Immature natural killer cell (primary cell): ENCODE measurements at regions not wholly inside any gene's neighbourhood (a gene's known extent, or its start where the extent isn't known, plus 50 kb on each side); places are given as distances from the start of the nearest gene placed in this dataset.

Experiments
- DNase-seq, 3 donors: peaks; one replicate each; pipeline ENCODE4 v3.0.0; 2022; ENCODE audit warnings: mixed read lengths in 1 of 3
- H3K27ac Mint-ChIP-seq, 6 donors: one replicate each; pipeline ENCODE4 v1.8.0; 2020; ENCODE audit warnings: mixed read lengths in 6 of 6, mild to moderate bottlenecking in 5 of 6, inconsistent platforms in 4 of 6, moderate library complexity in 3 of 6
- H3K27me3 Mint-ChIP-seq, 3 donors: one replicate each; pipeline ENCODE4 v1.8.0; 2020 to 2021; ENCODE audit warnings: low read depth in 3 of 3, mild to moderate bottlenecking in 3 of 3, mixed read lengths in 3 of 3, moderate library complexity in 3 of 3, inconsistent platforms in 1 of 3
- H3K36me3 Mint-ChIP-seq, 3 donors: one replicate each; pipeline ENCODE4 v1.8.0; 2020; ENCODE audit warnings: mixed read lengths in 3 of 3, inconsistent platforms in 2 of 3, mild to moderate bottlenecking in 2 of 3
- H3K4me1 Mint-ChIP-seq, 2 donors: one replicate each; pipeline ENCODE4 v1.8.0; 2020; ENCODE audit warnings: inconsistent platforms in 2 of 2, mild to moderate bottlenecking in 2 of 2, mixed read lengths in 2 of 2, moderate library complexity in 1 of 2
- H3K4me3 Mint-ChIP-seq, 5 donors: one replicate each; pipeline ENCODE4 v1.8.0; 2020; ENCODE audit warnings: mild to moderate bottlenecking in 5 of 5, mixed read lengths in 5 of 5, inconsistent platforms in 3 of 5, moderate library complexity in 3 of 5
- H3K9me3 Mint-ChIP-seq, 6 donors: one replicate each; pipeline ENCODE4 v1.8.0; 2020; ENCODE audit warnings: mild to moderate bottlenecking in 6 of 6, mixed read lengths in 6 of 6, inconsistent platforms in 4 of 6, moderate library complexity in 3 of 6

GRCh38 chr7:133132906-133133305, 51.0 kb upstream of the CHCHD3 start:
- H3K27ac Mint-ChIP-seq = no peak overlapping the region
- H3K4me3 Mint-ChIP-seq = no peak overlapping the region
- DNase-seq = no peak
- peaks cover 2 to 6% (median 2%) of the 10 kb centered on the region in 3 donors for H3K27me3 Mint-ChIP-seq
- H3K9me3 Mint-ChIP-seq = peaks cover 0 to 4% (median 0%) of the 10 kb centered on the region in 6 donors
- no peaks in the 10 kb centered on the region for H3K36me3 Mint-ChIP-seq
- H3K4me1 Mint-ChIP-seq = peaks cover 0 to 2% of the 10 kb centered on the region in 2 donors

- peaks cover 2 to 8% (median 4%) of the 10 kb centered on the region in 3 donors for H3K27me3 Mint-ChIP-seq
- no peak for DNase-seq
- peaks cover 0 to 2% of the 10 kb centered on the region in 2 donors for H3K4me1 Mint-ChIP-seq
- H3K4me3 Mint-ChIP-seq = no peak overlapping the region
- no peak overlapping the region for H3K27ac Mint-ChIP-seq
- peaks cover 0 to 4% (median 0%) of the 10 kb centered on the region in 6 donors for H3K9me3 Mint-ChIP-seq
- no peaks in the 10 kb centered on the region for H3K36me3 Mint-ChIP-seq
Measured at GRCh38 chr7:133134810-133135209, 52.9 kb upstream of the CHCHD3 start.

- no peak for DNase-seq
- peaks cover 3 to 4% (median 4%) of the 10 kb centered on the region in 3 donors for H3K27me3 Mint-ChIP-seq
- H3K36me3 Mint-ChIP-seq = no peaks in the 10 kb centered on the region
- peaks cover 0 to 2% of the 10 kb centered on the region in 2 donors for H3K4me1 Mint-ChIP-seq
- H3K27ac Mint-ChIP-seq = no peak overlapping the region
- H3K9me3 Mint-ChIP-seq = peaks cover 0 to 4% (median 0%) of the 10 kb centered on the region in 6 donors
- no peak overlapping the region for H3K4me3 Mint-ChIP-seq
Measured at GRCh38 chr7:133135451-133135850, 53.6 kb upstream of the CHCHD3 start.

GRCh38 chr7:133139350-133139749, 57.5 kb upstream of the CHCHD3 start:
- H3K4me1 Mint-ChIP-seq = peaks cover 0 to 2% of the 10 kb centered on the region in 2 donors
- H3K27me3 Mint-ChIP-seq = peaks cover 2 to 9% (median 4%) of the 10 kb centered on the region in 3 donors
- DNase-seq = no peak
- no peaks in the 10 kb centered on the region for H3K36me3 Mint-ChIP-seq
- H3K9me3 Mint-ChIP-seq = no peaks in the 10 kb centered on the region
- H3K4me3 Mint-ChIP-seq = no peak overlapping the region
- H3K27ac Mint-ChIP-seq = no peak overlapping the region

- no peaks in the 10 kb centered on the region for H3K9me3 Mint-ChIP-seq
- no peak overlapping the region for H3K4me3 Mint-ChIP-seq
- no peak for DNase-seq
- H3K27ac Mint-ChIP-seq = no peak overlapping the region
- no peaks in the 10 kb centered on the region for H3K36me3 Mint-ChIP-seq
- H3K27me3 Mint-ChIP-seq = peaks cover 2 to 9% (median 5%) of the 10 kb centered on the region in 3 donors
- peaks cover 0 to 1% of the 10 kb centered on the region in 2 donors for H3K4me1 Mint-ChIP-seq
Measured at GRCh38 chr7:133139801-133140200, 57.9 kb upstream of the CHCHD3 start.

- H3K4me1 Mint-ChIP-seq = no peaks in the 10 kb centered on the region
- H3K36me3 Mint-ChIP-seq = no peaks in the 10 kb centered on the region
- no peak overlapping the region for H3K4me3 Mint-ChIP-seq
- peaks cover 2 to 9% (median 5%) of the 10 kb centered on the region in 3 donors for H3K27me3 Mint-ChIP-seq
- no peak for DNase-seq
- no peaks in the 10 kb centered on the region for H3K9me3 Mint-ChIP-seq
- H3K27ac Mint-ChIP-seq = no peak overlapping the region
Measured at GRCh38 chr7:133140994-133141595, 59.2 kb upstream of the CHCHD3 start.

GRCh38 chr7:133150760-133151159, 68.9 kb upstream of the CHCHD3 start:
- Mint-ChIP-seq H3K4me1 (no peaks in the 10 kb centered on the region), H3K36me3 (peaks cover 0 to 3% (median 0%) of the 10 kb centered on the region in 3 donors), H3K27me3 (peaks cover 0 to 11% (median 5%) of the 10 kb centered on the region in 3 donors), H3K27ac (no peak overlapping the region), H3K4me3 (no peak overlapping the region), H3K9me3 (peaks cover 0 to 1% (median 0%) of the 10 kb centered on the region in 6 donors)
- no peak for DNase-seq

- H3K4me1 Mint-ChIP-seq = no peaks in the 10 kb centered on the region
- peaks cover 0 to 1% (median 0%) of the 10 kb centered on the region in 6 donors for H3K9me3 Mint-ChIP-seq
- H3K27me3 Mint-ChIP-seq = peaks cover 0 to 11% (median 3%) of the 10 kb centered on the region in 3 donors
- H3K27ac Mint-ChIP-seq = no peak overlapping the region
- H3K4me3 Mint-ChIP-seq = no peak overlapping the region
- no peak for DNase-seq
- H3K36me3 Mint-ChIP-seq = peaks cover 0 to 3% (median 0%) of the 10 kb centered on the region in 3 donors
Measured at GRCh38 chr7:133152875-133153274, 71.0 kb upstream of the CHCHD3 start.

- Mint-ChIP-seq H3K27ac (no peak overlapping the region), H3K27me3 (peaks cover 0 to 6% (median 3%) of the 10 kb centered on the region in 3 donors), H3K9me3 (peaks cover 0 to 1% (median 0%) of the 10 kb centered on the region in 6 donors), H3K36me3 (no peaks in the 10 kb centered on the region), H3K4me3 (no peak overlapping the region), H3K4me1 (no peaks in the 10 kb centered on the region)
- no peak for DNase-seq
Measured at GRCh38 chr7:133155146-133155545, 73.3 kb upstream of the CHCHD3 start.

- H3K9me3 Mint-ChIP-seq = peaks cover 0 to 1% (median 0%) of the 10 kb centered on the region in 6 donors
- H3K4me3 Mint-ChIP-seq = no peak overlapping the region
- no peaks in the 10 kb centered on the region for H3K4me1 Mint-ChIP-seq
- no peaks in the 10 kb centered on the region for H3K36me3 Mint-ChIP-seq
- H3K27ac Mint-ChIP-seq = no peak overlapping the region
- peaks cover 0 to 4% (median 3%) of the 10 kb centered on the region in 3 donors for H3K27me3 Mint-ChIP-seq
- DNase-seq = no peak
Measured at GRCh38 chr7:133155642-133156041, 73.8 kb upstream of the CHCHD3 start.

GRCh38 chr7:133157045-133157444, 75.2 kb upstream of the CHCHD3 start:
- no peak overlapping the region for H3K4me3 Mint-ChIP-seq
- no peak overlapping the region for H3K27ac Mint-ChIP-seq
- DNase-seq = no peak
- peaks cover 0 to 6% (median 3%) of the 10 kb centered on the region in 3 donors for H3K27me3 Mint-ChIP-seq
- H3K4me1 Mint-ChIP-seq = no peaks in the 10 kb centered on the region
- peaks cover 0 to 1% (median 0%) of the 10 kb centered on the region in 6 donors for H3K9me3 Mint-ChIP-seq
- no peaks in the 10 kb centered on the region for H3K36me3 Mint-ChIP-seq

GRCh38 chr7:133164498-133164897, 82.6 kb upstream of the CHCHD3 start:
- peaks cover 0 to 6% (median 2%) of the 10 kb centered on the region in 3 donors for H3K27me3 Mint-ChIP-seq
- no peak for DNase-seq
- H3K27ac Mint-ChIP-seq = no peak overlapping the region
- no peaks in the 10 kb centered on the region for H3K4me1 Mint-ChIP-seq
- H3K36me3 Mint-ChIP-seq = no peaks in the 10 kb centered on the region
- no peaks in the 10 kb centered on the region for H3K9me3 Mint-ChIP-seq
- no peak overlapping the region for H3K4me3 Mint-ChIP-seq

- no peak overlapping the region for H3K4me3 Mint-ChIP-seq
- peaks cover 0 to 6% (median 5%) of the 10 kb centered on the region in 3 donors for H3K27me3 Mint-ChIP-seq
- no peak overlapping the region for H3K27ac Mint-ChIP-seq
- no peak for DNase-seq
- H3K9me3 Mint-ChIP-seq = no peaks in the 10 kb centered on the region
- no peaks in the 10 kb centered on the region for H3K36me3 Mint-ChIP-seq
- H3K4me1 Mint-ChIP-seq = no peaks in the 10 kb centered on the region
Measured at GRCh38 chr7:133165001-133165400, 83.1 kb upstream of the CHCHD3 start.

GRCh38 chr7:133165529-133165928, 83.6 kb upstream of the CHCHD3 start:
- no peaks in the 10 kb centered on the region for H3K36me3 Mint-ChIP-seq
- no peak for DNase-seq
- H3K9me3 Mint-ChIP-seq = no peaks in the 10 kb centered on the region
- H3K27me3 Mint-ChIP-seq = peaks cover 0 to 9% (median 5%) of the 10 kb centered on the region in 3 donors
- no peak overlapping the region for H3K27ac Mint-ChIP-seq
- H3K4me3 Mint-ChIP-seq = no peak overlapping the region
- no peaks in the 10 kb centered on the region for H3K4me1 Mint-ChIP-seq

GRCh38 chr7:133167300-133167699, 85.4 kb upstream of the CHCHD3 start:
- Mint-ChIP-seq H3K27me3 (peaks cover 0 to 7% (median 5%) of the 10 kb centered on the region in 3 donors), H3K27ac (no peak overlapping the region), H3K4me3 (no peak overlapping the region), H3K36me3 (no peaks in the 10 kb centered on the region), H3K4me1 (no peaks in the 10 kb centered on the region), H3K9me3 (no peaks in the 10 kb centered on the region)
- no peak for DNase-seq
